Stimulated activated CD8-positive, alpha-beta memory T cell treated with anti-CD3 and anti-CD28 coated beads, Interleukin-12 subunit alpha, Interleukin-12 subunit beta, amount 100 ng/mL, for 1 hour (primary cell): ENCODE measurements at regions not wholly inside any gene's neighbourhood (a gene's known extent, or its start where the extent isn't known, plus 50 kb on each side); places are given as distances from the start of the nearest gene placed in this dataset.

Source experiments
- DNase-seq: peaks from one replicate; pipeline ENCODE4 v3.0.0-alpha.2; 2020; ENCODE audit warnings: low read depth

- no peak for DNase-seq
These were observed 111.9 kb upstream of the CALN1 start for GRCh38 chr7:72524037-72524436.

- DNase-seq: no peak
These were observed 92.0 kb upstream of the CALN1 start for GRCh38 chr7:72504061-72504706.

- DNase-seq: no peak
These were observed 91.5 kb upstream of the CALN1 start for GRCh38 chr7:72503644-72504043.

GRCh38 chr7:72494807-72495206, 82.7 kb upstream of the CALN1 start:
- no peak for DNase-seq

- DNase-seq: peak; percentile 15
These were observed 81.9 kb upstream of the CALN1 start for GRCh38 chr7:72493850-72494661.

- no peak for DNase-seq
These were observed 80.4 kb upstream of the CALN1 start for GRCh38 chr7:72492461-72493065.

- no peak for DNase-seq
These were observed 78.2 kb upstream of the CALN1 start for GRCh38 chr7:72490301-72490700.

- DNase-seq: no peak
These were observed 69.8 kb upstream of the CALN1 start for GRCh38 chr7:72481934-72482333.

GRCh38 chr7:72476608-72477305, 64.6 kb upstream of the CALN1 start:
- DNase-seq: no peak

GRCh38 chr7:72467237-72467636, 55.1 kb upstream of the CALN1 start:
- DNase-seq: no peak

GRCh38 chr7:72466797-72467196, 54.7 kb upstream of the CALN1 start:
- no peak for DNase-seq

- DNase-seq: no peak
These were observed 53.4 kb upstream of the CALN1 start for GRCh38 chr7:72465521-72465920.

- no peak for DNase-seq
These were observed 50.2 kb upstream of the CALN1 start for GRCh38 chr7:72462311-72462710.
